SK-N-MC (cell line): ENCODE measurements at regions not wholly inside any gene's neighbourhood (a gene's known extent, or its start where the extent isn't known, plus 50 kb on each side); places are given as distances from the start of the nearest gene placed in this dataset.

ENCODE experiments used
- EZH2 ChIP-seq: fragments of 200-600 bp; sonication (generic); IDR thresholded peaks from one replicate; pipeline ENCODE4 v1.6.1; 2017; ENCODE audit warnings: antibody characterized with exemption
- FOXP2 ChIP-seq: optimal IDR thresholded peaks from 2 replicates; pipeline ENCODE3; 2011; ENCODE audit warnings: mild to moderate bottlenecking, moderate library complexity; ENCODE audit not compliant: insufficient read depth; ENCODE audit errors: extremely low read length, control extremely low read depth
- POLR2AphosphoS5 ChIP-seq: IDR thresholded peaks from 2 replicates; pipeline ENCODE4 v1.6.1; 2012; ENCODE audit warnings: mild to moderate bottlenecking, low read depth, low read length, borderline replicate concordance

- TF ChIP-seq POLR2AphosphoS5, result no peak
- no peak for TF ChIP-seq EZH2
- no peak for TF ChIP-seq FOXP2
Measured at GRCh38 chr3:74527566-74527965, 86.9 kb downstream of the CNTN3 start.
